ENCODE measurements at regions not wholly inside any gene's neighbourhood (a gene's known extent, or its start where the extent isn't known, plus 50 kb on each side); places are given as distances from the start of the nearest gene placed in this dataset.
"Not testable (repeated sequence)": the region's sequence is repeated elsewhere in the genome, so short reads cannot be mapped to it uniquely, and the experiment has no call there.

- TF ChIP-seq POLR2A (IDR thresholded peaks at IDR 0.05; ENCODE audit: low read depth, low read length); PAX5 (IDR thresholded peaks at IDR 0.05; ENCODE audit: insufficient read depth, low read length, severe bottlenecking); POU2F2 (IDR thresholded peaks at IDR 0.05; ENCODE audit: low read depth, low read length); TAF1 (IDR thresholded peaks at IDR 0.05; ENCODE audit: low read depth, low read length); POLR2AphosphoS5 (IDR thresholded peaks at IDR 0.05; ENCODE audit: low read depth, low read length); SPI1 (IDR thresholded peaks at IDR 0.05; ENCODE audit: low read depth, low read length): not testable (repeated sequence)
Observed at GRCh38 chr9:39799252-39799651, 443.8 kb downstream of the SPATA31A1 start.

All from GM12891 (cell line).